Coronary artery (tissue), 2 donors: ENCODE measurements at regions not wholly inside any gene's neighbourhood (a gene's known extent, or its start where the extent isn't known, plus 50 kb on each side); places are given as distances from the start of the nearest gene placed in this dataset.
"Not testable (repeated sequence)": the region's sequence is repeated elsewhere in the genome, so short reads cannot be mapped to it uniquely, and the experiment has no call there.

Experiments
- DNase-seq: peaks from one replicate; pipeline ENCODE4 v3.0.0-alpha.2; 2017; ENCODE audit warnings: low spot score
- H3K27ac ChIP-seq, 2 donors: fragments of 200-600 bp; sonication (generic); one replicate each; pipeline ENCODE4 v1.5.1; 2016 to 2019
- H3K4me3 ChIP-seq: fragments of 200-600 bp; sonication (generic); 2 replicates; pipeline ENCODE4 v1.5.1; 2016; ENCODE audit warnings: mild to moderate bottlenecking, moderate library complexity
- TF ChIP-seq, protein P1 (sequence below): fragments of 200-600 bp; sonication (generic); IDR thresholded peaks from one replicate; pipeline ENCODE4 v1.5.1; 2019; ENCODE audit warnings: antibody characterized with exemption

DNA sequence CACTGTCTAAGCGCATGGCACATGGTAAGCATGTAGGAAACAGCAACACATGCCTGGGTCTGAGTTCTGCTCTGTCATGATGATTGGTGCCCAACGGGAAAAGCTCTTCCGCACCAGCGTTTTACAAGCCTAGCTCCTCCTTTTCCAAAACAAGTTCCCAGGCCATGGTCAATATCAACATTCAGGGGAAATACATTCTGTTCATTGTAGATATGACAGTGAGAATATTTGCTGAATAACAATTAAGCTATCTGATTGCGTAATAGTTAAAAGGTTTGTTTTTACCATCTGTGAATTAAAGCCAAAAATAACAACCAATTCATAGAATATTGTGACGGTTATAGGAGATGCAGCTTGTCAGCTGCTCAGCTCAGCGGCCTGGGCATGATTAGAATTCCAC, 404.3 kb upstream of the SLC35B3 start:
- DNase-seq = no peak
- TF ChIP-seq, protein P1, sequence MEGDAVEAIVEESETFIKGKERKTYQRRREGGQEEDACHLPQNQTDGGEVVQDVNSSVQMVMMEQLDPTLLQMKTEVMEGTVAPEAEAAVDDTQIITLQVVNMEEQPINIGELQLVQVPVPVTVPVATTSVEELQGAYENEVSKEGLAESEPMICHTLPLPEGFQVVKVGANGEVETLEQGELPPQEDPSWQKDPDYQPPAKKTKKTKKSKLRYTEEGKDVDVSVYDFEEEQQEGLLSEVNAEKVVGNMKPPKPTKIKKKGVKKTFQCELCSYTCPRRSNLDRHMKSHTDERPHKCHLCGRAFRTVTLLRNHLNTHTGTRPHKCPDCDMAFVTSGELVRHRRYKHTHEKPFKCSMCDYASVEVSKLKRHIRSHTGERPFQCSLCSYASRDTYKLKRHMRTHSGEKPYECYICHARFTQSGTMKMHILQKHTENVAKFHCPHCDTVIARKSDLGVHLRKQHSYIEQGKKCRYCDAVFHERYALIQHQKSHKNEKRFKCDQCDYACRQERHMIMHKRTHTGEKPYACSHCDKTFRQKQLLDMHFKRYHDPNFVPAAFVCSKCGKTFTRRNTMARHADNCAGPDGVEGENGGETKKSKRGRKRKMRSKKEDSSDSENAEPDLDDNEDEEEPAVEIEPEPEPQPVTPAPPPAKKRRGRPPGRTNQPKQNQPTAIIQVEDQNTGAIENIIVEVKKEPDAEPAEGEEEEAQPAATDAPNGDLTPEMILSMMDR = no peak

DNA sequence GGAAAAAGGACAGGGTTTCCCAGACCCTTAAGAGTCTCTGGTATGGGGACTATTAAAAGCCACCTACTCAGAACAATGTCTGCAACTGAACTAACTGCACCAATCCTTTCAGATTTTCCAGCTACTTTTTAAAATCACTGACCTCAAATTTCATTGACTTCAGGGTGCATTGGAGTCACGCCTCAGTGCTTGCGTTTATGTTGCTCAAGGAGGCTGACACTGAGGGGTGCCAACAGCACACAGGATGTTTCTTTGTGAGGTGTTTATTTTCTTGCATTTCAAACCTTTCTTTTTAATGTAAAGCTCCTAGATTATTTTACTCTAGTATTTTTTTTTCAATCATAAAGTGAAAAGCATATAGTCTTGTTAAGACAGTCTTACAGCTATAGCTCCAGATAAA, 402.0 kb upstream of the SLC35B3 start:
- no peak for DNase-seq
- no peak overlapping the region for H3K4me3 ChIP-seq
- TF ChIP-seq, protein P1 = no peak
- H3K27ac ChIP-seq = no peak overlapping the region

More for the DNA sequence above, 404.3 kb upstream of the SLC35B3 start:
- Histone ChIP-seq H3K27ac (no peak overlapping the region), H3K4me3 (no peak overlapping the region)

DNA sequence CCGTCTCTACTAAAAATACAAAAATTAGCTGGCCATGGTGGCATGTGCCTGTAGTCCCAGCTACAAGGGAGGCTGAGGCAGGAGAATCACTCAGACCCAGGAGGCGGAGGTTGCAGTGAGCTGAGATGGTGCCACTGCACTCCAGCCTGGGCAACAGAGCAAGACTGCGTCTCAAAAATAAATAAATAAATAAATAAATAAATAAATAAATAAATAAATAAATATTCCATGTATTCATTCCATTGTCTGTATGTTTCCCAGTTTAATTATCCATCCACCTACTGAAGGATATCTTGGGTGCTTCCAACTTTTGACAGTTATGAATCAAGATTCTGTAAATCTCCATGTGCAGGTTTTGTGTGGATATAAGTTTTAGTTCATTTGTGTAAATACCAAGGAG, 397.4 kb upstream of the SLC35B3 start:
- DNase-seq, H3K4me3 ChIP-seq, H3K27ac ChIP-seq: not testable (repeated sequence)

DNA sequence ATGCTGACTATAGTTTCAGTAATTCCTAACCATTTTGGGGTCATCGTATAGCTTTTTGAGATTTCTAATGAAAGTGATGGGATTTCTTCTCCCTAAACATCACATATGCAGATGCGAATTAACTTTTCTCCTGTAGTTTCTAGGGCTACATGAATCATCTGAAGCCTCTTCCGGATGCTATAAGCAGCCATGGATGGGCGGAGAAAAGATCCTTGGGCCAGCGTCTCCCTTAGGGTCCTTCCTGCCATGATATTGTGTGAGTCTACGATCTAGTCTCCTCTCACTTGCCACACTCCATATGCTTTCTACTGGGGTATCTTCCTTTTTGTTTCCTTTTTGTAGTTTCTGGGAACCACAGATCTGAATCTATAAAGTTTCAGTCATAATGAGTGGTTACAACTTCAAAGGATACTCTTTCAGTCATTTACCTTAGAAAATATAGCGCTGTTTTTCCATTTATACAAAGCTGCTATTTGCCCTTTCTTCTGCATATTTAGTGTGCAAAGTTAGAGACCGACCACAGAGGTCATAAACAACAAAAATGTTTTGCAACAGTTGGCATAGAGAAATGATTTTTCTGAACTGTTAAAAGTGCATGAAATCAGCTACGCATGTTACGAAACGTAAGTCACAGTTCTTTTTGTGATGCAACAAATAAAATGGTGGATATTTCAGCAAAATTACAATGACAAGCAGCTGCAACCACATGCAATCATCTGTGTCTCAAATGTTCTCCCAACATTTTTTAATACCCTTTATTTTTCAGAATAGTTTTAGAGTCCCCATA, 396.2 kb upstream of the SLC35B3 start:
- Histone ChIP-seq H3K4me3 (no peak overlapping the region), H3K27ac (no peak overlapping the region)
- DNase-seq = no peak
- TF ChIP-seq, protein P1 = no peak

DNA sequence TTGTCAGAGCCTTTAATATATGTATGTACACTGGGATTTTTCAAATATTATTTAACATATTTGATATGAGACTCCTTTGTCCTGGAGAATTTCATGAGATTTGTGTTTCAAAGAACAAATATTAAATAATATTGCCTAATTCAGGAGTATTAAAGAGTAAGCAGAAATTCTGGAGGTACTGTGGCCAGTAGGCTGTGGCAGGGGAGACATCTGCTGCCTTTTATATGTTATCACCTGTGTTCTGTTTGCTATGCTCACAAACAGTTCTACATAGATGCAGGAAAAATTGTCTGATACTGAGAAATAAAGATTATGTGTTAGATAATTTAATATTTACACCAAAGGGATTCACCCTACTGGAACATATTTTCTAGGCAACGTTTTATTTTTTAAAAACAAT, 395.4 kb upstream of the SLC35B3 start:
- TF ChIP-seq, protein P1 = no peak
- no peak for DNase-seq
- H3K27ac ChIP-seq = no peak overlapping the region

DNA sequence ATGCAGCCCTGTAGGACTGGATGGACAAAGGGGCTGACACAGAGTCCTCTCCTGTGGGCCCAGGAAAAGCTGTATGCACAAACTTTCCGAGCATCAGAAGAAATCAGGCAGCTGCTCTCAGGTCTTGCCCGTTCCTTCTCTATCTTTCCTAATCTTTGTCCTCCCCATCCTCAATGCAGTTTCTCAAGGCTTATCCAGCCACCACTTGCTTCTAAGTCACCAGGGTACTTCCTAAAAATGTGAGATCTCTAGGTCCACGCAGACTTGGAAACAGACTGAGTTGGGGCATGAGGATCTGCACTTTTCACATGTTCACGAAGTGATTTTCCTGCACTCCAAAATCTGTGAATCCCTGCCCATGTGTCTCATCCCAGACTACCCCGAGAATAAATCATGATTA, 394.5 kb upstream of the SLC35B3 start:
- DNase-seq = no peak
- H3K27ac ChIP-seq = no peak overlapping the region
- TF ChIP-seq, protein P1 = no peak
- no peak overlapping the region for H3K4me3 ChIP-seq

More for the DNA sequence above, 395.4 kb upstream of the SLC35B3 start:
- H3K4me3 ChIP-seq = no peak overlapping the region

DNA sequence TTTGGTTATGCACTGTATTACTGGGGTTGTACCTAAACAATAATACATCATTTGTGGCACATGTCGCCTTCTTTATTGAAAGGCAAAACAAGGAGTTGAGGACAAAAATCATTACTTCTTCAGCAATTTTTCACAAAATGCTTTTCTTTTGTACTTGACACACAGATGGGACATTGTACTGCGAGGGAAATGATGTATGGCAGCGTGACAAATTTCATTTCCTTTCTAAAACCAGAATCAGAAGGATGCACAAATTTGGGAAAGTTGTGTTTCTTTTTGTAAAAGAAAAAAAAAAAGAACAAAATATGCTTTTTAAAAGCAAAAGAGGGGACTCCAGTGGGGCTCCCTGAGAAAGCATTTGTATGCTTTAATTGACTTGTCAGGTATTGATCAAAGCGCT, 394.0 kb upstream of the SLC35B3 start:
- TF ChIP-seq, protein P1 = no peak
- Histone ChIP-seq H3K4me3 (no peak overlapping the region), H3K27ac (no peak overlapping the region)
- DNase-seq = no peak
